Stimulated activated naive CD8-positive, alpha-beta T cell treated with anti-CD3 and anti-CD28 coated beads, Interleukin-15, Interleukin-2, amounts not matched to agents 100 ng/mL and 50 ng/mL, for 24 hours (primary cell): ENCODE measurements at regions not wholly inside any gene's neighbourhood (a gene's known extent, or its start where the extent isn't known, plus 50 kb on each side); places are given as distances from the start of the nearest gene placed in this dataset.

Experiments used
- H3K27ac Mint-ChIP-seq: one replicate; pipeline ENCODE4 v1.8.0; 2021; ENCODE audit warnings: mild to moderate bottlenecking, mixed read lengths
- H3K27me3 Mint-ChIP-seq: one replicate; pipeline ENCODE4 v1.8.0; 2021; ENCODE audit warnings: mixed read lengths
- H3K36me3 Mint-ChIP-seq: one replicate; pipeline ENCODE4 v1.8.0; 2021; ENCODE audit warnings: low read depth, mixed read lengths
- H3K4me1 Mint-ChIP-seq: one replicate; pipeline ENCODE4 v1.8.0; 2021; ENCODE audit warnings: low read depth, mixed read lengths
- H3K4me3 Mint-ChIP-seq: one replicate; pipeline ENCODE4 v1.8.0; 2021; ENCODE audit warnings: mild to moderate bottlenecking, mixed read lengths
- H3K9me3 Mint-ChIP-seq: one replicate; pipeline ENCODE4 v1.8.0; 2021; ENCODE audit warnings: mixed read lengths

DNA sequence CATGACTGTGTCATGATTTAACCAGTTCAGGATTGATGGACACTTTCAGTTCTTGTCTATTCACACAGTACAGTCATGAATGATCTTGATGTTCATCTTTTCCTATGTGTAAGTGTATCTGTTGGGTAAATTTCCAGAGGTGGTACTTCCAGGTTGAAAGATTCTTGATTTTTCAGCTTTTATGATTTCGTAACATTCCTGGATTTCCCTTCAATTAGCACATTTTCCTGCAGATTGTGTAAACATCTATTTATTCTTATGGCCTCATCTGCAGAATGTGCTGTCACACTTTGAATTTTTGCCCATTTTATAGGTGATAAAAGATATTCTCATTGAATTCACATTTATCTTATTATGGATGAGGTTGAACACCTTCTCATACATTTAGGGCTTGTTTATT, 222.0 kb upstream of the FOXQ1 start:
- Mint-ChIP-seq H3K36me3 (no peaks in the 10 kb centered on the region), H3K4me1 (no peaks in the 10 kb centered on the region), H3K27me3 (peaks cover 19% of the 10 kb centered on the region), H3K9me3 (no peaks in the 10 kb centered on the region), H3K27ac (no peak overlapping the region), H3K4me3 (no peak overlapping the region)

DNA sequence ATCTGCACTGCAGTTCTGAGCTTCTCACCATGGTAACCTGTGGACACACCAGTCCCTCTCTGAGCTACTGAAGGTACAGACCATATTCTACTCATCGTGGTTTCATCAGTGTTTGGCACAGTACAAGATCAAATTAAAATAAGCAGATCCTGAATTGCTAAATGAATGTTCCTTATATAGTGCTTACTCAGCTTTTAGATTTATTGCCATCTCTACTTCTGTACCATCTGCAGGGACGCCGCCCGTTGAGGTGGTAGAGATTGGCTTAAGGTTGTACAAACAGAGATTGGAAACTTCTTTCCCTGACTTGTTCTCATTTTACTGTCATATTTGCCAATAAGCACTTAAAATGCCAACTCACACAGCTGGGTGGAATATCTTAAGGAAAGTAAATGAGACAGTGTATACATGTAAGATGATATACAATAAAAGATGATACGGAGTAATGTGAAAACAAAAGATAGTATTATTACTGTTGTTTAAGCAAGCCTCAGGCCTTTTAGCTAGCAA, 223.4 kb upstream of the FOXQ1 start:
- Mint-ChIP-seq H3K4me3 (no peak overlapping the region), H3K27me3 (peaks cover 19% of the 10 kb centered on the region)

GRCh38 chr6:1087154-1087843, 224.6 kb upstream of the FOXQ1 start:
- H3K27ac Mint-ChIP-seq = no peak overlapping the region
- H3K9me3 Mint-ChIP-seq = no peaks in the 10 kb centered on the region
- H3K27me3 Mint-ChIP-seq = peaks cover 19% of the 10 kb centered on the region
- H3K36me3 Mint-ChIP-seq = no peaks in the 10 kb centered on the region
- no peak overlapping the region for H3K4me3 Mint-ChIP-seq
- no peaks in the 10 kb centered on the region for H3K4me1 Mint-ChIP-seq

More for the DNA sequence above, 223.4 kb upstream of the FOXQ1 start:
- Mint-ChIP-seq H3K36me3 (no peaks in the 10 kb centered on the region), H3K9me3 (no peaks in the 10 kb centered on the region), H3K4me1 (no peaks in the 10 kb centered on the region), H3K27ac (no peak overlapping the region)

GRCh38 chr6:1086446-1087153, 225.3 kb upstream of the FOXQ1 start:
- no peaks in the 10 kb centered on the region for H3K9me3 Mint-ChIP-seq
- peaks cover 19% of the 10 kb centered on the region for H3K27me3 Mint-ChIP-seq
- no peaks in the 10 kb centered on the region for H3K4me1 Mint-ChIP-seq
- H3K36me3 Mint-ChIP-seq = no peaks in the 10 kb centered on the region
- no peak overlapping the region for H3K4me3 Mint-ChIP-seq
- no peak overlapping the region for H3K27ac Mint-ChIP-seq

DNA sequence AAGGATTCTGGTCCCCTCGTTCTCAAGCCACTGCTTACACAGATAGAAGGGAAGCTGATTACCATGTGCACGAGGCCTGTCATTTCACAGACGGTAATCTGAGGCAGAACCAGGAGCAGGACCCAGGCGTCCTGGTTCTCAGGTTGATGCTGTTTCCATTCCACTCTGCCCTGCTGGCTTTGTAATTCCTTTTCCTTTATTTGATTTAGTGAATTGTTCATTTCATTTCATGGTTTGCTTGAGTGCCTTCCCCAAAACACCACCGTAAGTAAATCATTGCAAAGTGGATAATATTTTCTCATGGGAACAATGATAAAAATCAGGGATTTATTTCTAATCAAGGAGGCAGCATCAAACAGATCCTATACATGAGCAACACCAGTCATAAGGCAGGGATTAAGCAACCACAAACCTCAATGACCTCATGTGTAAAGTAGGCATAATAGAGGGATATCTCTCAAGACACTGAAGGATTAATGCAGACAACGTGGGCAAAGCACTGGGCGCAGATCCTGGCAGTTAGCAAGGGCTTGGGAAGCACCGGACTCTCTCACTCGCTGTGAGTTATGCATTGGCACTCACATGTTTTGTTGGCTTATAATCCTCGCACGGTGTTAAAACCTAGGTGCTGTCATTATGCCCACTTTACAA, 229.5 kb upstream of the FOXQ1 start:
- Mint-ChIP-seq H3K4me3 (no peak overlapping the region), H3K9me3 (no peaks in the 10 kb centered on the region), H3K27me3 (peaks cover 9% of the 10 kb centered on the region), H3K27ac (no peak overlapping the region), H3K4me1 (no peaks in the 10 kb centered on the region), H3K36me3 (no peaks in the 10 kb centered on the region)

GRCh38 chr6:1081551-1082284, 230.2 kb upstream of the FOXQ1 start:
- Mint-ChIP-seq H3K27me3 (peaks cover 4% of the 10 kb centered on the region), H3K4me3 (no peak overlapping the region), H3K27ac (no peak overlapping the region), H3K9me3 (no peaks in the 10 kb centered on the region), H3K36me3 (no peaks in the 10 kb centered on the region), H3K4me1 (no peaks in the 10 kb centered on the region)

DNA sequence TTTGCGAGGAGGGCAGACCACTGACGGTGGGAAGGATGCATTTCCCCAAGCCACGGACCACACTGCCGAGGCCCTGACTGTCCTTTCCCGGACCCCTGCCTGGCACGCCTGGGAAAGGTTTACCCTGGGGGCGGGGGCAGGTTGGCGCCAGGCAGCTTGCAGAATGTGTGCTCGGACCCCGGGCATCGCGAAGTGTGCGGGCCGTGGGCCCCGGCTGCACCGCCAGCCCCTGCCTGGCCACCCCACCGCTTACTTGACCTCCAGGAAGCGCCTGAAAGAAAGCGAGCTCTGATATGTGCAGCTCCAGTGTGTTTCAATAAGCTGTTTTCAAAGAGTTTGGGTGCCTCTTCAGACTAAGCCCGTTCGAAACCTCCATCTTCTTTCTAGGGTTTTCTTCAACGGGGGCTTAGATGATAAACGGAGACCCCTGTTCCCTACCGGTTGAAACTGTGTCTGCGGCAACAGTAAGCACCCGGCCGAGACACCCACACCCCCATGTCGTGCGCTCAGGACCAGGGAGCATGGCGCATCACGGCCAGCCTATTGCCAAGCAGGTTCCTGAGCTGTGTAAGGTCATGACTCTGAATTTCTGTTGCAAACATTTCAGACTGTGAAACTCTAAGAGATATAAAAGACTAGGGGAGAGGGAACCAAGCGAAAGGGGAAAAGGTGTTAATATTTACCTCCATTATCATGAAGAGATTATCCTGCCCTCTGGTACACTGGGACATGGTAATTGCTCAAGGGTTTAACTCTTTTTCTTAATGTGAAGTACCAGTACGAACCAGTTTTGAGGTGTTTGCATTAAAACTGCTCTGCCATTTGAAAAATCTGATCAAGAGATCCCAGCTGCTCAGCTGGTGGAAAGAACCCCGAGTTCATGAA, 231.2 kb upstream of the FOXQ1 start:
- no peaks in the 10 kb centered on the region for H3K36me3 Mint-ChIP-seq
- H3K4me1 Mint-ChIP-seq = no peaks in the 10 kb centered on the region
- peaks cover 4% of the 10 kb centered on the region for H3K27me3 Mint-ChIP-seq
- no peak overlapping the region for H3K4me3 Mint-ChIP-seq
- H3K27ac Mint-ChIP-seq = no peak overlapping the region
- H3K9me3 Mint-ChIP-seq = no peaks in the 10 kb centered on the region

GRCh38 chr6:1079525-1079924, 232.4 kb upstream of the FOXQ1 start:
- H3K4me1 Mint-ChIP-seq = no peaks in the 10 kb centered on the region
- no peaks in the 10 kb centered on the region for H3K9me3 Mint-ChIP-seq
- no peak overlapping the region for H3K4me3 Mint-ChIP-seq
- peaks cover 6% of the 10 kb centered on the region for H3K27me3 Mint-ChIP-seq
- H3K36me3 Mint-ChIP-seq = no peaks in the 10 kb centered on the region
- no peak overlapping the region for H3K27ac Mint-ChIP-seq

- peaks cover 8% of the 10 kb centered on the region for H3K27me3 Mint-ChIP-seq
These were observed 234.2 kb upstream of the FOXQ1 start for GRCh38 chr6:1077478-1078416.

GRCh38 chr6:1076531-1077459, 235.1 kb upstream of the FOXQ1 start:
- no peaks in the 10 kb centered on the region for H3K9me3 Mint-ChIP-seq
- H3K4me3 Mint-ChIP-seq = no peak overlapping the region
- H3K4me1 Mint-ChIP-seq = no peaks in the 10 kb centered on the region
- peaks cover 14% of the 10 kb centered on the region for H3K27me3 Mint-ChIP-seq
- H3K27ac Mint-ChIP-seq = no peak overlapping the region
- no peaks in the 10 kb centered on the region for H3K36me3 Mint-ChIP-seq

More at GRCh38 chr6:1077478-1078416, 234.2 kb upstream of the FOXQ1 start:
- Mint-ChIP-seq H3K9me3 (no peaks in the 10 kb centered on the region), H3K27ac (no peak overlapping the region), H3K4me3 (no peak overlapping the region), H3K36me3 (no peaks in the 10 kb centered on the region), H3K4me1 (no peaks in the 10 kb centered on the region)

DNA sequence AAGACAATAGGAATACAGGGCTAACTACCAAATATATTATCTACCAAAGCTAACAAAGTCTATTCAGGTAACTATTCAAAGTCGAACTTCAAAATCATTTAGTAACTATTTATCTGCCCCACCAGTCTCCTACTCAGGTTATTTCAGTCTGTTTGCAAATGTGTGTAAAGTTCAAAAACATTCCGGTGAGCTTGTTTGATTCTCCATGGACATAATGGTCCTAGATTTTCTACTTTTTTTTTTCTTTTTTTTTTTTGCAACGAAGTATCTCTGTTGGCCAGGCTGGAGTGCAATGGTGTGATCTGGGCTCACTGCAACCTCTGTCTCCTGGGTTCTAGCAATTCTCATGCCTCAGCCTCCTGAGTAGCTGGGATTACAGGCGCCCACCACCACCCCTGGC, 236.0 kb upstream of the FOXQ1 start:
- Mint-ChIP-seq H3K27ac (no peak overlapping the region), H3K9me3 (no peaks in the 10 kb centered on the region), H3K4me3 (no peak overlapping the region), H3K36me3 (no peaks in the 10 kb centered on the region), H3K4me1 (no peaks in the 10 kb centered on the region), H3K27me3 (peaks cover 15% of the 10 kb centered on the region)

DNA sequence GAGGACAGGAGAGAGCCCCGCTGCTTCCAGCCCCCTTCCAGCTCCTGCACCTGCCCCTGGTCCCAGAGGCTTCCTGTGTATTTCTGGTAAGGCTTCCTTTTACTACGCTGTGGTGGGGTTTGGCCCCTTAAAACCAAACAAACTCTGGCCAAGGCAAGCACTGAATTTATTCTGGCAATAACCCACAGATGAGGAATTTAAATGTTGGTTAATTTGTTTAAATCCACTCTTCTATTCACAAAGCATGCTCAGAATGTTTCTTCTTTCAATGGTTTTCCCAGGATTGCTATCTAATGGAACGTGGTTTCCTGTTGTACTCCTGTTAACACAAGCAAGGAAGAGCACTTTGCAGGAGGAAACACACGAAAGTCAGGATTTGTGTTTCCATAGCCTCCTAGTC, 236.5 kb upstream of the FOXQ1 start:
- no peaks in the 10 kb centered on the region for H3K9me3 Mint-ChIP-seq
- H3K36me3 Mint-ChIP-seq = no peaks in the 10 kb centered on the region
- no peaks in the 10 kb centered on the region for H3K4me1 Mint-ChIP-seq
- peaks cover 18% of the 10 kb centered on the region for H3K27me3 Mint-ChIP-seq
- H3K27ac Mint-ChIP-seq = no peak overlapping the region
- no peak overlapping the region for H3K4me3 Mint-ChIP-seq
